Sigmoid colon (tissue), 4 donors: ENCODE measurements at regions not wholly inside any gene's neighbourhood (a gene's known extent, or its start where the extent isn't known, plus 50 kb on each side); places are given as distances from the start of the nearest gene placed in this dataset.

Experiments
- EP300 ChIP-seq, 4 donors: sonication (generic); formaldehyde crosslinking; IDR thresholded peaks; one replicate each; pipeline ENCODE4 v1.6.1; 2017; ENCODE audit warnings: antibody characterized with exemption in 4 of 4
- TF ChIP-seq, protein P1 (sequence below), 4 experiments: fragments of 450-650 bp in 3 of 4; fragments of 200-600 bp in 1 of 4; IDR thresholded peaks; one replicate each; pipeline ENCODE4 v1.5.1; 2016 to 2019; ENCODE audit warnings: antibody characterized with exemption in 4 of 4, mild to moderate bottlenecking in 3 of 4, moderate library complexity in 2 of 4

DNA sequence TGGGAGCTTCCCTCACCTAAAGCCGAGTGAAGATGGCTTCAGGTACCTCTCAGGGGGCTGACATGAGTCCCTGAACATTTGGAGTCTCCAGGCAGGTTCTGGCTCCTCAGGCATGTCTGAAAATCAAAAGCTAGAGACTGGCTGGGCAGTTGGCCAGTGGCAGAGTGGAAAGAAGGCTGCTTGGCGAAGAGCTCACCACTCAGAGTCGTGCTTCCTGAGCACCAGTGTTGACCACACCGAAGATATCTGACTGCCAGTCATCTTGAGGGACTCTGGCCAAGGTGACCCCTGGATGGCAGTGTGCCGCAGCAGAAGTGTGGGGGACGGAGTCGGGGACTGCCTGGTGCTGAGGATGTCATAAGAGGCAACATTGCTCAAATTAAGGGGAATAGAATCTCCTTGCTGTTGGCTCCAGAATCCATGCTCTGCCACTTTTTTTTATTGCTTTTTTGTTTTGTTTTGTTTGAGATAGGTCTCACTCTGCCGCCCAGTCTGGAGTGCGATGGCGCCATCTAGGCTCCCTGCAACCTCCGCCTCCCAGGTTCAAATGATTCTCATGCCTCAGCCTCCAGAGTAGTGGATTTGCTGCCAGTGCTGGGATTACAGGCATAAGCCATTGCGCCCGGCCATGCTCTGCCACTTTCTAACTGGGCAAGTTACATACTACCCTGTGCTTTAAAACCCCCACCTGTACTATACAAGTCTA is 172.5 kb upstream of the GATB start:
- TF ChIP-seq, protein P1, sequence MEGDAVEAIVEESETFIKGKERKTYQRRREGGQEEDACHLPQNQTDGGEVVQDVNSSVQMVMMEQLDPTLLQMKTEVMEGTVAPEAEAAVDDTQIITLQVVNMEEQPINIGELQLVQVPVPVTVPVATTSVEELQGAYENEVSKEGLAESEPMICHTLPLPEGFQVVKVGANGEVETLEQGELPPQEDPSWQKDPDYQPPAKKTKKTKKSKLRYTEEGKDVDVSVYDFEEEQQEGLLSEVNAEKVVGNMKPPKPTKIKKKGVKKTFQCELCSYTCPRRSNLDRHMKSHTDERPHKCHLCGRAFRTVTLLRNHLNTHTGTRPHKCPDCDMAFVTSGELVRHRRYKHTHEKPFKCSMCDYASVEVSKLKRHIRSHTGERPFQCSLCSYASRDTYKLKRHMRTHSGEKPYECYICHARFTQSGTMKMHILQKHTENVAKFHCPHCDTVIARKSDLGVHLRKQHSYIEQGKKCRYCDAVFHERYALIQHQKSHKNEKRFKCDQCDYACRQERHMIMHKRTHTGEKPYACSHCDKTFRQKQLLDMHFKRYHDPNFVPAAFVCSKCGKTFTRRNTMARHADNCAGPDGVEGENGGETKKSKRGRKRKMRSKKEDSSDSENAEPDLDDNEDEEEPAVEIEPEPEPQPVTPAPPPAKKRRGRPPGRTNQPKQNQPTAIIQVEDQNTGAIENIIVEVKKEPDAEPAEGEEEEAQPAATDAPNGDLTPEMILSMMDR (IDR thresholded peaks at IDR 0.05): no peak
- TF ChIP-seq EP300 (IDR thresholded peaks at IDR 0.05): no peak
